Erythroblast (primary cell): ENCODE measurements at regions not wholly inside any gene's neighbourhood (a gene's known extent, or its start where the extent isn't known, plus 50 kb on each side); places are given as distances from the start of the nearest gene placed in this dataset.
"Not testable (repeated sequence)": the region's sequence is repeated elsewhere in the genome, so short reads cannot be mapped to it uniquely, and the experiment has no call there.

Experiments used
- DNase-seq, 2 experiments: peaks; one replicate each; lab custom pipeline; 2025; lab: John Stamatoyannopoulos, UW
- GATA1 ChIP-seq: IDR thresholded peaks from 2 replicates; pipeline ENCODE4 v1.6.1; 2011; ENCODE audit warnings: low read depth, mild to moderate bottlenecking, control low read depth, low read length, moderate library complexity
- POLR2A ChIP-seq: IDR thresholded peaks from 2 replicates; pipeline ENCODE4 v1.6.1; 2011; ENCODE audit warnings: mild to moderate bottlenecking, low read length

DNA sequence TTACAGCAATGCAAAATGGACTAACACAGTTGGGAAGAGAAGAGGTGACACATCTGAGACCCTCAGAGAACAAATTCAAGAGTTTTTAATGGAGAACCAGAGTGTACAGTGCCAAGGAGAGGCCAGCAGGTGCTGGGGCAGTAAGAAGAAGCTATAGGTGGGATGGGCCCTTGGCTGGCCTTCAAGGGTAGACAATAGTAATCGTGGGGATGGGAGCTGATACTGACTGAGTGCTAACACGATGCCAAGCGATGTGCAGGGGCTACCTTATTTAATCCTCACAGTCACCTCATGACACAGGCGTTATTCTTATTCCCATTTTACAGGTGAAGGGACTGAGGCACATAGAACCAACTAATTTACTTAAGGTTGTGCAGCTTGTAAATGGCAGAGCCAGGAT, 131.9 kb upstream of the ID2 start:
- TF ChIP-seq GATA1: no peak
- TF ChIP-seq POLR2A: no peak
- DNase-seq: no peak

DNA sequence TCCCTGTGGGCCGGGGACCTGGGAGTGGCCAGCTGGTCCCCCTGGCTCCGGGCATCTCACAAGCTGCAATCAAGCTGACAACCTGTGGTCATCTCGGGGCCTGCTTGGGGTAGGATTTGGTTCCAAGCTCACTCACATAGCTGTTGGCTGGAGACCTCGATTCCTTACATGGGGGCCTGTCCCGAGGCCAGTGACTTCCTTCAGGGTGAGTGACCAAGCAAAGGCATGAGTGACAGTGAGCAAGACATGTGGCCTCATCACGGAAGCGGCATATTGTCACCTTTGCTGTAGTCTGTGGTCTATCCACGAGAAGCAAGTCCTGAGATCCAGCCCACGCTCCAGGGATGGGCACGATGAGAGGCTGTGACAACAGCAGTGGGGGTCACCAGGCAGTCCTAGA, 131.4 kb upstream of the ID2 start:
- no peak for DNase-seq
- TF ChIP-seq GATA1 (no peak), POLR2A (no peak)

DNA sequence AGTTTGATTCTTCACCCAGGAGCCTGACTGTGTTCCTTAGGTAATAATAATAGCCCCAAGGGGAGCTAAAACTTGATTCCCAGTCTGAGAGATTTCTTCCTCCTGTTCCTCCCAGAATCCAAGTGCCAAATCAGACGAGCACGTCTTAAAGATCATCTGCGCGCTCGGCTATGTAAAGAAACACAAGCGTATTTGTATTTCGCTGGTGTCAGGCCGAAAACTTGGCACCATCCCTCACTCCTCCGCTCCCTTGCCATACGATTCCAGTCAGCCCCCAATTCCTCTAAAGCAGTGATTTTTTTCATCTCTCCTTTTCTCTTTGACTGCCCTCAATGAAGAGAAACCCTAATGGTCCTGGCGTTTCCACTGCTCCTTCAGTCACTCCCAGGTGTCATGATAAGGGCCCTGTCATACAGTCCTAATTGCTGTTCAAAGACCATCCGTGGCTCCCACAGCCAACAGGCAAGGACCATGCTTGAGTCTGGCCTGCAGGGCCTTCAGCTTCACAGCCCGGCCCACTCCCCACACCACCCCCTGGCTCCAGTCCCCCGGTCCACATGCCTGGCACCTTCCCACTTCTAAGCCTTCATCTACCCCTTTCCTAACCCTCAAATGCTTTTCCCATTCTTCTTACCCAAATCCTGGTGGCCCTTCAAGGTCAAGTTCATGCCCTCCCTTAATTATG, 130.8 kb upstream of the ID2 start:
- TF ChIP-seq POLR2A (no peak), GATA1 (no peak)
- DNase-seq: no peak

- no peak for TF ChIP-seq POLR2A
- TF ChIP-seq GATA1: no peak
Observed at GRCh38 chr2:8551622-8552074, 130.2 kb upstream of the ID2 start.

DNA sequence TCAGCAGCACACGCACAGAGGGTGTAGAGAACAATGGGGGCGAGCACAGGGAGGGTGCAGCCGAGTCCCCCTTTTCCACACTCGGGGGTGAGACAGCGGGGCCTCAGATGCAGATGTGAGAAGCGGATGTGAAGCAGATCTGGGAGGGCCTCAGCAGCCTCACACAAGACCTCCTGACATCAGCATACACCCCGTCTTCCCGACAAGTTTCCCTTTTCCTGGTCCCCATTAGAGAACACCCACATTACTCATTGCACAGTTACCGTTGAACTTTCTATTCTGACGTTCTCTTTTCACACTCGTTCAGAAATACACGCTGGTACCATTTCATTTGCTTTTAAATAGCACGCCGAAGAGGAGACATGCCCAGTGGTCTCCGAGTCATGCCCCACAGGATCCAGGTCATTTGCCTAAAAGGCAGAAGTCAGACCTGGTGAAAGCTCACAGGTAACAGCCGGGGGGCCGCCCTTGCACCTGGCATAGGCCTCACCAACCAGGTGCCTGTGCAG, 129.5 kb upstream of the ID2 start:
- TF ChIP-seq POLR2A (no peak), GATA1 (no peak)
- no peak for DNase-seq

More at GRCh38 chr2:8551622-8552074, 130.2 kb upstream of the ID2 start:
- DNase-seq: no peak

DNA sequence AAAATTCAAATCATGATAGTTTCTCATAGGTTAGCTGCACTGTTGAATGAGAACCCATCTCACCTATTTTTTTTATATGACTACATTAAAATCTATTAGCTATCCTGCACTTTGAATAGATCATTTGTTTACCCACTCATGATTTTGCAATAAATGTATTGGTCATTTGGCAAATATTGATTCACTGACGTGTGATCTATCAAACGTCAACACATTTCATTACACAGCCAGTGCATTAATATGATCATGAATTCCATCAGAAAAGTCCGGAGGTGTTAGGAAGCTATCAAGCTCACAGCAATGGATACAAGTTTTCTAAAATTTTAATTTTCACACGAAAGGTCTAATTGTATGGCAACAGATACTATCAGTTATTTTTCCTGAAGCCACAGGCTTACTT, 128.2 kb upstream of the ID2 start:
- TF ChIP-seq POLR2A (no peak), GATA1 (no peak)
- no peak for DNase-seq

GRCh38 chr2:8554296-8554806, 127.5 kb upstream of the ID2 start:
- DNase-seq: no peak
- no peak for TF ChIP-seq POLR2A
- TF ChIP-seq GATA1: no peak

DNA sequence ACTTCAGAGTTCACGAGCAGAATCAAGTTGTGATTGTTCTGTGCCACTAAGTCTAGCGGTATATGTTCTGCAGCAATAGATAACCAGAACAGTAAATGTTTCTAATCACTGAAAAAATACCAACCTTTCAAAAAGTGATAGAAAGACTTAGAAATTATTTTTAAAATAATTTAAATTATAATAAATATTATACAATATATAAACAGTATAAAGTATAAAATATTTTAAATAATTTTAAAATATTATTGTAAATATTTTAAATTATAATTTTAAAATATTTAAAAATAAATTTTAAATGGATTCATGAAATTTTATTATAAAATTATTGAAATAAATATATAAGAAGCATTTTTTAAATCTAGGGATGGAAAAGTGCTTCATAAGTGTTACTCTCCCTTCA, 126.3 kb upstream of the ID2 start:
- no peak for DNase-seq
- TF ChIP-seq POLR2A: no peak
- TF ChIP-seq GATA1: no peak

GRCh38 chr2:8558096-8558495, 123.8 kb upstream of the ID2 start:
- TF ChIP-seq POLR2A (no peak), GATA1 (no peak)
- DNase-seq: no peak

DNA sequence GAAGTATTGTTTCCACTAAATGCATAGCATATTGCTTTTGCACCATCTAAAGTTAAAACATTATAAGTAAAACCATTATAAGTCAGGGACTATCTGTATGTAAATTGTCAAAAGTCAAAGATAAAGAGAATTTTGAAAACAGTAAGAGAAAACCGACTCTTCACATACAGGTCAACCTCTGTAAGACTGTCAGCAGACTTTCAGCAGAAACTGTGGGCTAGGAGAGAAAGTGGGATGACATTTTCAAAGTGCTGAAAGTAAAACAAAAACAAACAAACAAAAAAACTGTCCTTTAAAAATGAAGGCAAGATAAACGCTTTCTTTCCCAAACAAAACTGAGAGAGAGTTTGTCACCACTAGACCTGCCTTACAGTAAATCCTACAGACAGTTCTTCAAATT, 122.9 kb upstream of the ID2 start:
- peak in 1 of 2 experiments; percentile 27 for DNase-seq
- TF ChIP-seq GATA1 (no peak), POLR2A (no peak)

GRCh38 chr2:8559805-8560204, 122.1 kb upstream of the ID2 start:
- TF ChIP-seq GATA1: no peak
- TF ChIP-seq POLR2A: no peak
- DNase-seq: no peak

- not testable (repeated sequence) for DNase-seq
Observed at GRCh38 chr2:8561692-8562091, 120.2 kb upstream of the ID2 start.

- TF ChIP-seq GATA1 (no peak), POLR2A (no peak)
- DNase-seq: no peak
Observed at GRCh38 chr2:8563814-8564474, 117.9 kb upstream of the ID2 start.

GRCh38 chr2:8564475-8564874, 117.4 kb upstream of the ID2 start:
- no peak for DNase-seq
- TF ChIP-seq POLR2A: no peak
